B cell (primary cell): ENCODE measurements at regions not wholly inside any gene's neighbourhood (a gene's known extent, or its start where the extent isn't known, plus 50 kb on each side); places are given as distances from the start of the nearest gene placed in this dataset.
"Not testable (repeated sequence)": the region's sequence is repeated elsewhere in the genome, so short reads cannot be mapped to it uniquely, and the experiment has no call there.

Source experiments
- ATAC-seq: fragments of 200-7000 bp; cut with Tn5 transposase; one replicate; pipeline ENCODE4 v1.10.0; 2021; ENCODE audit warnings: low read depth, mild to moderate bottlenecking, moderate number of reproducible peaks, moderate library complexity
- CTCF ChIA-PET: fragments of 350-600 bp; sonication (Branson Sonifier 250); formaldehyde crosslinking; loops from one replicate; lab custom pipeline; 2021; ENCODE audit warnings: antibody characterized with exemption, inconsistent platforms; lab: Charles Lee
- POLR2A ChIA-PET: fragments of 350-600 bp; sonication (Branson Sonifier 250); formaldehyde crosslinking; loops from one replicate; lab custom pipeline; 2021; ENCODE audit warnings: antibody characterized with exemption; lab: Charles Lee
- DNase-seq: peaks from one replicate; pipeline ENCODE4 v3.0.0; 2013
- H2AFZ ChIP-seq: 2 replicates; pipeline ENCODE4 v1.6.1; 2012; ENCODE audit warnings: mild to moderate bottlenecking, low read depth, low read length; ENCODE audit not compliant: insufficient read depth, poor library complexity, severe bottlenecking
- H3K27ac ChIP-seq, 2 donors: 1 replicate in 1 of 2; 2 replicates in 1 of 2; pipeline ENCODE4 v1.5.1; 2012 to 2013; ENCODE audit warnings: low read length in 2 of 2, mild to moderate bottlenecking in 2 of 2, moderate library complexity in 1 of 2
- H3K27me3 ChIP-seq, 4 experiments: fragments of 200-600 bp in 1 of 4; sonication (generic) in 1 of 4; replicated peaks in 1 of 4; 1 replicate in 2 of 4; 2 replicates in 2 of 4; pipeline versions ENCODE4 v1.6.1 to v1.7.0; 2013 to 2016; ENCODE audit warnings: low read length in 3 of 4, mild to moderate bottlenecking in 2 of 4, mixed read lengths in 1 of 4, moderate library complexity in 1 of 4; ENCODE audit not compliant: insufficient read depth in 4 of 4, control insufficient read depth in 3 of 4; ENCODE audit errors: control extremely low read depth in 1 of 4
- H3K36me3 ChIP-seq, 2 experiments: replicated peaks in 1 of 2; 1 replicate in 1 of 2; 2 replicates in 1 of 2; pipeline versions ENCODE4 v1.6.1 to v1.7.1; 2013; ENCODE audit warnings: low read length in 1 of 2; ENCODE audit not compliant: insufficient read depth in 2 of 2, control insufficient read depth in 1 of 2; ENCODE audit errors: control extremely low read depth in 1 of 2, extremely low read depth in 1 of 2
- H3K4me1 ChIP-seq, 2 donors: fragments of 200-600 bp in 1 of 2; sonication (generic) in 1 of 2; 1 replicate in 1 of 2; 2 replicates in 1 of 2; pipeline versions ENCODE4 v1.5.1 to v1.6.1; 2013 to 2017; ENCODE audit warnings: low read length in 2 of 2; ENCODE audit not compliant: control insufficient read depth in 2 of 2, insufficient read depth in 2 of 2
- H3K4me2 ChIP-seq: replicated peaks from 2 replicates; pipeline ENCODE3; 2012; ENCODE audit warnings: mild to moderate bottlenecking, low read depth, low read length; ENCODE audit not compliant: poor library complexity, severe bottlenecking
- H3K4me3 ChIP-seq, 5 experiments: fragments of 200-600 bp in 1 of 5; sonication (generic) in 1 of 5; 1 replicate in 3 of 5; 2 replicates in 2 of 5; pipeline versions ENCODE4 v1.5.1 to v1.7.0; 2011 to 2016; ENCODE audit warnings: low read length in 4 of 5, mild to moderate bottlenecking in 4 of 5, low read depth in 2 of 5, control low read depth in 1 of 5, moderate library complexity in 1 of 5; ENCODE audit not compliant: insufficient read depth in 1 of 5; ENCODE audit errors: control extremely low read depth in 1 of 5, extremely low read depth in 1 of 5
- H3K79me2 ChIP-seq: fragments of 200-600 bp; sonication (generic); one replicate; pipeline ENCODE4 v1.6.0; 2016; ENCODE audit warnings: low read length; ENCODE audit not compliant: control insufficient read depth, insufficient read depth
- H3K9ac ChIP-seq: fragments of 200-600 bp; sonication (generic); 2 replicates; pipeline ENCODE4 v1.6.1; 2017; ENCODE audit warnings: mild to moderate bottlenecking, low read length, moderate library complexity
- H3K9me3 ChIP-seq, 3 donors: one replicate each; pipeline versions ENCODE4 v1.6.1 to v1.7.1; 2013; ENCODE audit warnings: low read length in 2 of 3; ENCODE audit not compliant: control insufficient read depth in 2 of 3, insufficient read depth in 1 of 3; ENCODE audit errors: control extremely low read depth in 1 of 3
- H4K20me1 ChIP-seq: 2 replicates; pipeline ENCODE4 v1.6.0; 2012; ENCODE audit warnings: mild to moderate bottlenecking, low read length; ENCODE audit not compliant: insufficient read depth, control insufficient read depth, poor library complexity, severe bottlenecking
- H3K27ac Mint-ChIP-seq: one replicate; pipeline ENCODE4 v1.8.0; 2021; ENCODE audit warnings: mixed read lengths
- H3K27me3 Mint-ChIP-seq: one replicate; pipeline ENCODE4 v1.8.0; 2021; ENCODE audit warnings: mixed read lengths
- H3K4me1 Mint-ChIP-seq: one replicate; pipeline ENCODE4 v1.8.0; 2021; ENCODE audit warnings: mixed read lengths
- H3K4me3 Mint-ChIP-seq: one replicate; pipeline ENCODE4 v1.8.0; 2021; ENCODE audit warnings: mixed read lengths
- H3K9me3 Mint-ChIP-seq: one replicate; pipeline ENCODE4 v1.8.0; 2022; ENCODE audit warnings: mixed read lengths; ENCODE audit not compliant: insufficient read depth
- WGBS: methylation state at CpG from one replicate; pipeline ENCODE4 v1.1.5; 2013; ENCODE audit warnings: missing lambda C conversion rate; ENCODE audit not compliant: insufficient coverage; 5-methylcytosine and 5-hydroxymethylcytosine counted together
- intact Hi-C: fragments of 100-400 bp; cut with micrococcal nuclease; formaldehyde crosslinking; loops from one replicate; pipeline ENCODE4 v1.10.0; 2022

- POLR2A ChIA-PET, CTCF ChIA-PET, H3K27ac ChIP-seq, H3K27me3 Mint-ChIP-seq, ATAC-seq, H4K20me1 ChIP-seq, H3K4me1 Mint-ChIP-seq, H3K4me2 ChIP-seq, H3K27me3 ChIP-seq, H3K9me3 ChIP-seq, H3K4me1 ChIP-seq, H3K9ac ChIP-seq, H3K36me3 ChIP-seq, DNase-seq, H3K4me3 Mint-ChIP-seq, H3K4me3 ChIP-seq, H3K27ac Mint-ChIP-seq, intact Hi-C loops, H2AFZ ChIP-seq, H3K9me3 Mint-ChIP-seq, H3K79me2 ChIP-seq: not testable (repeated sequence)
- no CpG with 5 or more reads among the region's 2 CpGs for WGBS
These were observed 330.3 kb upstream of the COX7C start for GRCh38 chr5:86287437-86287836.

DNA sequence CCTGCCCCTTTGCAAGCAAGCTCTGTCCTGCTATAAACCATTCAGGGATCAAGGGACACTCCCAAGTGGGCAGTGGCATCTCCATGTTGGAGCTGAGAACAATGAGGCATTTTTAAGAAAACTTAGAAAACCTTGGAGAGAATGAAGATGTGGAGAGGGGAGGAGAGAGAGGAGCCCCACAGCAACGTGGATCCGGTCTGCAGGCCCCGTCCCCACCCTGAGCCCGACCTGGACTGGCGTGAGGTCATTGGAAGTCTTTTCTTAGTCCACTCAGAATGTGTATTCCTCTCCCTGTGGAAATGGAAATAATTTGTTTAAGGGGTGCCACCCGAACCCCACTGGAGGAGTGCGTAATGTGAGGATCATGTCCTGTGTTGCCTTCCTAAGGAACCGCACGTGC is 328.0 kb upstream of the COX7C start:
- CTCF ChIA-PET, intact Hi-C loops: not testable (repeated sequence)

DNA sequence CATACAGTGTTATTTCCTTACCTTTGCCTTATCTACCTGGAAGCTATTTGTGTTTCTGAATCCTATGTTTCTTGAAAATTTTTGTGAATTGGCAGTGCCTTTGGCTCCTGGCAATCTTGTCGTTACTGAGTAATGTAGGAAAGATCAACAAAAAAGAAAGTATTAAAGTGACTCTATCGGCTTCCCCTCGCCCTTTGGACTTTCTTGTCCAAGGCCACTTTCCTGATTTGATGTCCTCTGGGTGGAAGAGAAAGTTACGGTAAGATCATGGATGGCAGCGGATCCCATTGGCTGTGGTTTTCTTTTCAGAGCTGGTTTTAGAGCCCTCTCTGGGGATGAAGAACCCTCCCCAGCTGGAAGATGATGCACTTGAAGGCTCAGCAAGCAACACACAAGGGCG is 324.9 kb upstream of the COX7C start:
- H3K4me1 ChIP-seq, intact Hi-C loops, H3K9me3 ChIP-seq, H3K79me2 ChIP-seq, H3K36me3 ChIP-seq, H3K4me1 Mint-ChIP-seq, H3K27me3 ChIP-seq, H3K27me3 Mint-ChIP-seq, H3K4me2 ChIP-seq, H3K4me3 ChIP-seq, CTCF ChIA-PET, H3K27ac ChIP-seq, H2AFZ ChIP-seq, H3K4me3 Mint-ChIP-seq, ATAC-seq, POLR2A ChIA-PET, H4K20me1 ChIP-seq, DNase-seq, H3K27ac Mint-ChIP-seq, H3K9ac ChIP-seq, H3K9me3 Mint-ChIP-seq: not testable (repeated sequence)
- 100% methylated on average over 3 of the region's 6 CpGs for WGBS

More for the DNA sequence above, 328.0 kb upstream of the COX7C start:
- H3K27me3 ChIP-seq, DNase-seq, H3K9ac ChIP-seq, H3K27me3 Mint-ChIP-seq, H3K4me3 ChIP-seq, H3K27ac ChIP-seq, H3K9me3 ChIP-seq, H3K4me2 ChIP-seq, H3K4me1 Mint-ChIP-seq, H2AFZ ChIP-seq, POLR2A ChIA-PET, H3K27ac Mint-ChIP-seq, H4K20me1 ChIP-seq, H3K79me2 ChIP-seq, H3K4me1 ChIP-seq, H3K36me3 ChIP-seq, H3K9me3 Mint-ChIP-seq, ATAC-seq, H3K4me3 Mint-ChIP-seq: not testable (repeated sequence)
- WGBS, result 87% methylated on average over 4 of the region's 9 CpGs

DNA sequence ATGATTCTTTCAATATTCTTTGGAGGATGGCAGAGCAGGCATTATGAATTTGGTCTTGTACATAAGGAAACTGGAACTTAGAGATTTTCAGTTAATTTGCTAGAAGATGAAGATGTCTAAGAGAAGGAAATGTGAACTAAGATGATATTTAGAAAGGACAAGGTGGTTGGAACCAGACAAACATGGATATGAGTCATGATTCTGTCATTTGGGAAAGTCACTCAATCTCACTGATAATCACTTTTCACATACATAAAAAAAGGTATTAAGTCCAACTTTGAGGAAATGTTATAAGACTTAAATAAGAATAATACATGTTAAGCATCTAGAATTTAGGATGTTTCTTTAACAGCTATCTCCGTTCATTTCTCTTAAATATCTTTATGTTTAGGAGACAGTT is 315.1 kb upstream of the COX7C start:
- H3K4me2 ChIP-seq, H3K27ac ChIP-seq, H3K9ac ChIP-seq, H3K9me3 Mint-ChIP-seq, ATAC-seq, H4K20me1 ChIP-seq, DNase-seq, H3K27ac Mint-ChIP-seq, intact Hi-C loops, POLR2A ChIA-PET, H3K4me3 Mint-ChIP-seq, H3K27me3 ChIP-seq, H3K4me1 Mint-ChIP-seq, CTCF ChIA-PET, H2AFZ ChIP-seq, H3K27me3 Mint-ChIP-seq, H3K4me1 ChIP-seq, H3K9me3 ChIP-seq, H3K36me3 ChIP-seq, H3K79me2 ChIP-seq, H3K4me3 ChIP-seq: not testable (repeated sequence)
- no CpG with 5 or more reads among the region's 1 CpG for WGBS
